Left lung (tissue), 4 donors: ENCODE measurements at regions not wholly inside any gene's neighbourhood (a gene's known extent, or its start where the extent isn't known, plus 50 kb on each side); places are given as distances from the start of the nearest gene placed in this dataset.

Experiments used
- ATAC-seq: fragments of 200-7000 bp; cut with Tn5 transposase; one replicate; pipeline ENCODE4 v1.9.1; 2020; ENCODE audit warnings: moderate library complexity
- DNase-seq, 4 donors: peaks; one replicate each; pipeline ENCODE4 v3.0.0-alpha.2; 2013 to 2020
- H3K27ac ChIP-seq, 2 donors: fragments of 200-600 bp; sonication (generic) in 1 of 2; one replicate each; pipeline versions ENCODE4 v1.5.0 to v1.8.0; 2020 to 2021
- H3K27me3 ChIP-seq, 2 donors: fragments of 200-600 bp; sonication (generic) in 1 of 2; one replicate each; pipeline versions ENCODE4 v1.5.0 to v1.8.0; 2020 to 2021
- H3K36me3 ChIP-seq, 2 donors: fragments of 200-600 bp; sonication (generic) in 1 of 2; one replicate each; pipeline versions ENCODE4 v1.5.0 to v1.8.0; 2020 to 2021
- H3K4me1 ChIP-seq, 2 donors: fragments of 200-600 bp; one replicate each; pipeline ENCODE4 v1.8.0; 2021
- H3K4me3 ChIP-seq, 2 donors: fragments of 200-600 bp; sonication (generic) in 1 of 2; one replicate each; pipeline versions ENCODE4 v1.5.0 to v1.8.0; 2020 to 2021; ENCODE audit warnings: mild to moderate bottlenecking in 1 of 2
- H3K9me3 ChIP-seq, 2 donors: fragments of 200-600 bp; sonication (generic) in 1 of 2; one replicate each; pipeline versions ENCODE4 v1.5.0 to v1.8.0; 2020 to 2021
- CTCF ChIP-seq, 2 donors: fragments of 200-600 bp; sonication (generic) in 1 of 2; IDR thresholded peaks; one replicate each; pipeline versions ENCODE4 v1.5.0 to v1.8.0; 2021; ENCODE audit warnings: antibody characterized with exemption in 2 of 2
- intact Hi-C, 2 donors: fragments of 100-400 bp; cut with DNase I; formaldehyde crosslinking; loops; one replicate each; pipeline versions ENCODE4 v1.11.2 to v1.14.2; 2022
- donor health status: DM: no; HTN: yes; CAD: no.
- donor health status: DM: no; HTN: no; CAD: no.

GRCh38 chr3:31247850-31248562 is 284.7 kb upstream of the STT3B start:
- no peak for TF ChIP-seq CTCF (IDR thresholded peaks at IDR 0.05)
- H3K4me1 ChIP-seq, result no peaks in the 10 kb centered on the region
- H3K36me3 ChIP-seq, result no peaks in the 10 kb centered on the region
- peak; percentile 79 for ATAC-seq
- H3K27ac ChIP-seq, result no peak overlapping the region
- intact Hi-C loops, result no loop called here
- H3K9me3 ChIP-seq, result no peaks in the 10 kb centered on the region
- H3K4me3 ChIP-seq, result no peak overlapping the region
- no peak for DNase-seq
- no peaks in the 10 kb centered on the region for H3K27me3 ChIP-seq

- ATAC-seq (no peak), DNase-seq (no peak)
- intact Hi-C loops, result no loop called here
- Histone ChIP-seq H3K27ac (no peak overlapping the region), H3K4me3 (no peak overlapping the region), H3K4me1 (peaks cover 0 to 5% of the 10 kb centered on the region in 2 donors), H3K36me3 (no peaks in the 10 kb centered on the region), H3K27me3 (no peaks in the 10 kb centered on the region), H3K9me3 (no peaks in the 10 kb centered on the region)
- no peak for TF ChIP-seq CTCF (IDR thresholded peaks at IDR 0.05)
Measured at GRCh38 chr3:31248563-31248992, 284.1 kb upstream of the STT3B start.

GRCh38 chr3:31249545-31249944 is 283.2 kb upstream of the STT3B start:
- no peak for DNase-seq
- no peaks in the 10 kb centered on the region for H3K9me3 ChIP-seq
- no peak overlapping the region for H3K4me3 ChIP-seq
- H3K36me3 ChIP-seq, result no peaks in the 10 kb centered on the region
- H3K27ac ChIP-seq, result no peak overlapping the region
- no peak for ATAC-seq
- no peaks in the 10 kb centered on the region for H3K27me3 ChIP-seq
- intact Hi-C loops, result no loop called here
- H3K4me1 ChIP-seq, result peaks cover 0 to 7% of the 10 kb centered on the region in 2 donors
- TF ChIP-seq CTCF (IDR thresholded peaks at IDR 0.05), result no peak

GRCh38 chr3:31250116-31250777 is 282.5 kb upstream of the STT3B start:
- intact Hi-C loops, result no loop called here
- Histone ChIP-seq H3K27me3 (no peaks in the 10 kb centered on the region), H3K4me1 (peaks cover 0 to 7% of the 10 kb centered on the region in 2 donors), H3K9me3 (no peaks in the 10 kb centered on the region), H3K36me3 (no peaks in the 10 kb centered on the region), H3K4me3 (no peak overlapping the region), H3K27ac (no peak overlapping the region)
- ATAC-seq, result no peak
- no peak for TF ChIP-seq CTCF (IDR thresholded peaks at IDR 0.05)
- DNase-seq, result no peak

- H3K36me3 ChIP-seq, result no peaks in the 10 kb centered on the region
- ATAC-seq (no peak), DNase-seq (no peak)
- no peak overlapping the region for H3K4me3 ChIP-seq
- TF ChIP-seq CTCF (IDR thresholded peaks at IDR 0.05), result no peak
- H3K27ac ChIP-seq, result no peak overlapping the region
- H3K4me1 ChIP-seq, result peaks cover 0 to 7% of the 10 kb centered on the region in 2 donors
- H3K27me3 ChIP-seq, result no peaks in the 10 kb centered on the region
- intact Hi-C loops, result no loop called here
- no peaks in the 10 kb centered on the region for H3K9me3 ChIP-seq
Measured at GRCh38 chr3:31251083-31251482, 281.6 kb upstream of the STT3B start.
